ENCODE measurements at regions not wholly inside any gene's neighbourhood (a gene's known extent, or its start where the extent isn't known, plus 50 kb on each side); places are given as distances from the start of the nearest gene placed in this dataset.
"Not testable (repeated sequence)": the region's sequence is repeated elsewhere in the genome, so short reads cannot be mapped to it uniquely, and the experiment has no call there.

DNA sequence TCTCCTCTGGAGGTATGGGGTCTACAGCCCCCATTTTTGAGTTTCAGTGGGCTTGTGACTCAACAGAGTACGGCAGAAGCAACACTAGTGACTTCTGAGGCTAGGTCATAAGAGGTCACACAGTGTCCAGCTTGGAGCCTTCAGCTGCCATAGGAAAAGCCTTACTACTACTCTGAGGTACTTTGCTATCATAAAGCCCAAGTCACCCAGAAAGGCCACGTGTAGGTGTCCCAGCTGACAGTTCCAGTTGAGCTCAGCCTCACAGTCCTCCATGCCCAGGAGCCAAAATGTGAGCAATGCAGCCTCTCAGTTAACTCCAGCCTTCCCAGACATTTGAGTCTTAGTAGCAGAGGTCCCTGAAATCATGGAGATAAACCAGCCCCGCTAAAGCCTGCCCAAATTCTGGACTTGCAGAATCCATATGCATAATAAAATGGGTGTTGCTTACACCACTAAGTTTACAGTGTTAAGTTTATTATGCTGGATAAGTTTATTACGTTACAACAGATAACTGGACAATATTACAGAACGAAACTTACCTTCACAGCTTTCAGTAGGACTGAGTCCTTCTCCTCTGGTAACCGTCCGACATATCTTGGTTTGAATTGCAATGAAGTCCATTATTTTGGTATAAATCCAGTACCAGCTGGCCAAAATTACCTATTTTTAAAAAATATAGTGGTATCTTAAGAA lies 181.1 kb downstream of the AVL9 start:
- H3K4me3 ChIP-seq (ENCODE audit: low read length): no peak overlapping the region
- no peak for DNase-seq (ENCODE audit: low read depth)
- TF ChIP-seq, protein P1, sequence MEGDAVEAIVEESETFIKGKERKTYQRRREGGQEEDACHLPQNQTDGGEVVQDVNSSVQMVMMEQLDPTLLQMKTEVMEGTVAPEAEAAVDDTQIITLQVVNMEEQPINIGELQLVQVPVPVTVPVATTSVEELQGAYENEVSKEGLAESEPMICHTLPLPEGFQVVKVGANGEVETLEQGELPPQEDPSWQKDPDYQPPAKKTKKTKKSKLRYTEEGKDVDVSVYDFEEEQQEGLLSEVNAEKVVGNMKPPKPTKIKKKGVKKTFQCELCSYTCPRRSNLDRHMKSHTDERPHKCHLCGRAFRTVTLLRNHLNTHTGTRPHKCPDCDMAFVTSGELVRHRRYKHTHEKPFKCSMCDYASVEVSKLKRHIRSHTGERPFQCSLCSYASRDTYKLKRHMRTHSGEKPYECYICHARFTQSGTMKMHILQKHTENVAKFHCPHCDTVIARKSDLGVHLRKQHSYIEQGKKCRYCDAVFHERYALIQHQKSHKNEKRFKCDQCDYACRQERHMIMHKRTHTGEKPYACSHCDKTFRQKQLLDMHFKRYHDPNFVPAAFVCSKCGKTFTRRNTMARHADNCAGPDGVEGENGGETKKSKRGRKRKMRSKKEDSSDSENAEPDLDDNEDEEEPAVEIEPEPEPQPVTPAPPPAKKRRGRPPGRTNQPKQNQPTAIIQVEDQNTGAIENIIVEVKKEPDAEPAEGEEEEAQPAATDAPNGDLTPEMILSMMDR (conservative IDR thresholded peaks at IDR 0.05; ENCODE audit: low read length): no peak

DNA sequence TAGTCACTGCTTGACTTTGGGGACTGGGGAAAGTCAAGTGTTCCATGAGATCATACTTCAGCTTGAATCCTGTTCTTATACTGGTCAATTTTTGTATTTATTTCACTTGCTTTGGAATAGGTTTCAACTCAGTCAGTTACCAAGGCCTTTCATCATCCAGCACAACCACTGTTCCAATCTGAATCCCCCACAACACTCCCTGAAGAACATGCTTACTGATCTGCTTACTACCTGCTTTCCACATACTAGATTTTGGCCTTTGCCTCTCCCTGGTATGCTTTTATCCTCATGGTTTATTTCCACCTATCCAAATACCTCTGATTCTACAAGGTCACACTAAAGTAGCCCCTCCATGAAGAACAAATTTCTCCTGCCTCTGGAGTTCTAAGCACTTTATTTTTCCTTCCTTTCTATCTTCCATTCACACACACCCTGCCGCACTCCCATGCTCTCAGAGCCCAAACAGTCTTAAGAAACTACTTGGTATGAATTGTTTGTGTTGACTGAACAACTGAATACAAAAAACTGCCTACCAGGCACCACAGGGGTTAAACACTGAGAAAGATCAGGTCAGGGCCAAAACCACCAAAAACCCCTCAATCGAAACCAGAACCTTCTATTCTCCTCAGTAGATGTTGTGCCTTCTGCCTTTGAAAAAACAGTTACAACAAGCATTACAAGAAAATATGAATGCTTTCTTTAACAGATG lies 178.1 kb downstream of the AVL9 start:
- TF ChIP-seq, protein P1 (conservative IDR thresholded peaks at IDR 0.05; ENCODE audit: low read length): no peak
- no peak for DNase-seq (ENCODE audit: low read depth)

DNA sequence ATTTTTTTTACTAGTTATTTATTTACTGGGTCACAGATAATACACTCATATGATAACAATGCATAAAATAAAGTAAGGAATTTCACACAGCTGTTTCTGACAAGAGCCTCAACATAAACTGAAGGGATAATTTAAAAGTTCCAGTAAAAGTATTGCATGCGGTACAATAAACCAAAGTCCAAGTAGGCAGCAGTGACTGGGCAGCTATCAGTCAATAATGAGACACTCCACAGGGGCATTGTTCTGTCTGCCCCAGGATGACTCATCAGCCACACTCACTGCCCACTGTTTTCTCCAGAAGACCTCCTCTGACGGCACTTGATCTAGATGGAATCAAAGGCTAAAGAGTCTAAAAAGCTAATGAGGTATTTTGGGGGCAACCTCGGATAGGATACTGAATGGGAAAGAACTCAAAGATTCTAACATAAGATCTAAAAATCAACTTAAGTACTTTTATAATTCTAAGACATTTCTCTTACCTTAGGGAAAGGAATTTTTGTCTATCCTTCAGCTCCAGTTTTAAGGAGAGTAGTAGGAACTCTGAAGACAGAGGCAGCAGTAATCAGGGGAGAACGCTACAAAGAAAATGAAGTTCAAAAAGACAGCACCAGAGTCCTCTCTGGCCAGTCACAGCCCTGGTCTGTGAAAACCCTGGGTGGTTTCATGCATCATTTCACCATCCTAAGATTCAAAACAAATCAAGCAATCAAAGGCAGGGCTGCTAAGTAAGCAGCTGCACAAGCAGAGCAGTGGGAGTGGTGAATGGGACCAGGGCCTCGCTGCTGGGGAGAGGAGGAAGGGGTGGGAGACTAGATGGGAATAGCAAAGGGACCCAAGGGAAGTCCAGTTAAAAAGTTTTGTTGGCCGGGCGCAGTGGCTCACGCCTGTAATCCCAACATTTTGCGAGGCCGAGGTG lies 175.1 kb downstream of the AVL9 start:
- H3K4me3 ChIP-seq (ENCODE audit: low read length): no peak overlapping the region
- DNase-seq (ENCODE audit: low read depth): peak; percentile 42
- TF ChIP-seq, protein P1 (conservative IDR thresholded peaks at IDR 0.05; ENCODE audit: low read length): no peak

More for the DNA sequence above, 178.1 kb downstream of the AVL9 start:
- H3K4me3 ChIP-seq (ENCODE audit: low read length): no peak overlapping the region

DNA sequence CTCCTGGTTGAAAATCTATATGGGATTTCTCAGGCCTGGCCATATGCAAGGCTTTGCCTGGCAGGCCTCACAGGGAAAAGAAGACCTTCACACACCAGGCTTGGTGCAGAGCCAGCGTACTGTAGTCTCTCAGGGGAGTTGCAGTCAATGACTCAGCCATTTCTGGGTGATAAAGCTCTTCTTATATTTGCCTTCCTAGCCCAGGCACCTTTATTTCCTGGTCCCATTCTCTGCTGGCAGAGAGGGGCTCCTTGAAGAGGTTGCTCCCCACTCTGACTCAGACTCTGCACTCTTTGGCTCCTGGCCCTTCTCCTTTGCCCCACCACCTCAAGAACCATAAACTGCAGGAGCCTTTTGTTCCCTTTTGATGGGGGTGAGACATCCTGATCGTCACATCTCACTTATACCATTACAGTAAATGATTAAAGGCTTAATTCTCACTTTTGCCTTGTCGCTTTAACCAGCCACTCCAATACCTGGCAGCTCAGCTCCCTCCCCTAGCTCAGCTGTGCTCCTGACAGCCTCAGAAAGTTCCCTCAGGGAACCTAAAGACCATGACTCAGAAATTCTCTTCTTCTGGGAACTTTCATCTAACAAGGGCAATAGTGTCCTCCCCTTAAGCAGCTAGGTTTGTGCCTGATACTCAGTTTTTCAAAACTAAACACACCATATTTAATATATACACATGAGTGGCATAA lies 174.0 kb downstream of the AVL9 start:
- not testable (repeated sequence) for H3K4me3 ChIP-seq (ENCODE audit: low read length)
- DNase-seq (ENCODE audit: low read depth): peak; percentile 71

DNA sequence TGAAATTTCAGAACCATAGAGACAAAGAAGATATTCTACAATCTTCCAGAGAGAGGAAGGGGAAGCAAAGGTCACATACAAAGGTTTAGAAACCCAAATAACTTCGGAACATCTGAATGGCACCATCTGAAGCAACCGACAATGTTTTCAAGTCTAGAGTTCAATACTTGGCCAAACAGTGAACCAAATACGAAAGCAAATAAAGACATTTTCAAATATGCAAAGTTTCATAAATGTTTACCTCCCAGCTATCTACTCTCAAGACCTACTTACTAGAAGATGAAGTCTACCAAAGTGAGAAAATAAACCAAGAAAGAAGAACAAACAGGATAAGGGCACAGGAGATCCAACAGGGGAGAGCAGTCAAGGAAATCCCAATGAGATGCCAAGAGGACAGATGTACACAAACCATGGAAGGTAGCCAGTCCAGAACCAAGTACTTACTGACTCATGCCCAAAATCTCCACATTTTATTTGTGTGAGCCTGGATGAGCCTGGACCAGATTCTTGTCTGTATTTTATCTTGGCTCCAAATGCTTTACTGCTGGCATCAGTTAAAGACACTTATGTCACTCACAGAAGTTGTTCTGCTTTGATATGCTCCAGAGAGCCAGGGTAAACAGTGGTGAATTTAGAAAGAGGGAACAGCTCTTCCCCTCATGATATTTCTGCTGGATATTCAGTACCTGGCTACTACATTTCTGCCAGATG lies 173.3 kb downstream of the AVL9 start:
- H3K4me3 ChIP-seq (ENCODE audit: low read length): not testable (repeated sequence)
- DNase-seq (ENCODE audit: low read depth): peak; percentile 79

DNA sequence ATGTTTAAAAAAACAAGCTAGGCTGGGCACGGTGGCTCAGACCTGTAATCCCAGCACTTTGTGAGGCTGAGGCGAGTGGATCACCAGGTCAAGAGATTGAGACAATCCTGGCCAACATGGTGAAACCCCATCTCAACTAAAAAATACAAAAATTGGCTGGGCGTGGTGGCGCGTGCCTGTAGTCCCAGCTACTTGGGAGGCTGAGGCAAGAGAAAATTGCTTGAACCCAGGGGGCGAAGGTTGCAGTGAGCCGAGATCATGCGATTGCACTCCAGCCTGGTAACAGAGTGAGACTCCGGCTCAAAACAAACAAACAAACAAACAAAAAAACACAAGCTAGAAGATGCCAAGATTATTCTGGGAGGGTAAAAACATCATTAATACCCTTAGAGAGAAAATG lies 172.3 kb downstream of the AVL9 start:
- not testable (repeated sequence) for DNase-seq (ENCODE audit: low read depth); H3K4me3 ChIP-seq (ENCODE audit: low read length)

DNA sequence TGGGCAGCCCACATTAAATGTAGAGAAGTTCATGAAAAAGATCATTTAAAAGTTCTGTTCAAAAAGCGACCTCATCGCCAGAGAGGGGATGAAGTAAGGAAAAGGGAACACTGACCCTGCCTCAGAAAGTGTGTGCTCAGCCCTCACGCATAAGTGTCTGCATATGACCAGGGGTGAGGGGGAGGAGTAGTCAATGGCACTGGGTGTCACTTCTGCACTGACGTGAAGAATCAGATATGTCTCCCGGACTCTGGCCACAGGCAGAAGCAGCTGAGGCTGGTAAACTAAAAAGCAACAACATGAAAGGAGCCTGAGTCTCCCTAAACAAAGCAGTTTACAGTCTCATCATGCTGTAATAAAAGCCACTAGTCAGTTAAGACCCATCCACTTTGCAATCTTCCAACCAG lies 168.5 kb downstream of the AVL9 start:
- not testable (repeated sequence) for DNase-seq (ENCODE audit: low read depth); H3K4me3 ChIP-seq (ENCODE audit: low read length)

DNA sequence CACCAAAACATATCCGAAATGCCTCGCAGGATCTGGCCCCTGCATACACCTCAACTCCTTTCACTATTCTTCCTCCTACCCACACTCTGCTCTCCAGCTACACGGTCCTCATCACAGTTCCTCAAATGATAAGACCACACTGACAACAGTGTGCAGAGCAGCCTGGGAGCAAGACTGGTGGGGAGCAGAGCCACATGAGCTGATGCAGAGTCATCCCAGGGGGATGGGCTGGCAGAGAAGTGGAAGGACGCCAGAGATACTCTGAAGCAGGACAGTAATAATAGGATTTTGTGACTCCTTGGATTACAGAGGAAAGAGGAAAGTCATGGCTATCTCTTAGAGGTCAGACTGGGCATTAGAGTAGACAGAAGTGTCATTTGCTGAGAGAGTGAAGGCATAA lies 167.2 kb downstream of the AVL9 start:
- DNase-seq (ENCODE audit: low read depth); H3K4me3 ChIP-seq (ENCODE audit: low read length): not testable (repeated sequence)

DNA sequence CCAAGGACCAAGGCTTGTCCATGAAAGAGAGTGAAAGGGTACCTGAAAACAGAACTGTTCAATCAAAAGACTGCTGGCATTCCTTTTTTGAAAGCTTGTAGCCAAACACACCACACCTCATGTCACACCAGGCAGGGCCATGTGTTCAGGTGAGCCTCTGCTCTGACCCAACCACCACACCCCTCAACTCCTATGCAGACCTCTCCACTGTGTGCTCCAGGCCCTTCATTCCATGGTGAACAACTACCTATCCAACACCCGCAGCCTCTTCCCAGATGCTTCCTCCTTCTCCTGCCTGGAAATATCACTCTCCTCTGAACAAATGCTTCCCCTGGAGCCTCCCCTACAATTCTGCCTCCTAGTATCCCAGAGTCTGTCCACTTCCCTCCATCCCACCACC lies 166.6 kb downstream of the AVL9 start:
- H3K4me3 ChIP-seq (ENCODE audit: low read length): no peak overlapping the region
- TF ChIP-seq, protein P1 (conservative IDR thresholded peaks at IDR 0.05; ENCODE audit: low read length): no peak
- DNase-seq (ENCODE audit: low read depth): no peak
